IMR-90 (cell line): ENCODE measurements at regions not wholly inside any gene's neighbourhood (a gene's known extent, or its start where the extent isn't known, plus 50 kb on each side); places are given as distances from the start of the nearest gene placed in this dataset.

Experiments used
- BHLHE40 ChIP-seq: fragments of 150-350 bp; IDR thresholded peaks from 2 replicates; pipeline ENCODE4 v1.6.1; 2016; ENCODE audit warnings: mild to moderate bottlenecking, low read depth, low read length
- ELK1 ChIP-seq: fragments of 150-350 bp; IDR thresholded peaks from 2 replicates; pipeline ENCODE4 v1.6.1; 2016; ENCODE audit warnings: low read depth, mild to moderate bottlenecking, low read length, moderate library complexity, borderline replicate concordance
- MAZ ChIP-seq: IDR thresholded peaks from 2 replicates; pipeline ENCODE4 v1.6.1; 2012; ENCODE audit warnings: low read depth, mild to moderate bottlenecking, low read length, improper control_type of control experiment, moderate library complexity, borderline replicate concordance
- MXI1 ChIP-seq: IDR thresholded peaks from 2 replicates; pipeline ENCODE4 v1.6.1; 2012; ENCODE audit warnings: low read depth, mild to moderate bottlenecking, low read length, moderate library complexity, borderline replicate concordance
- POLR2A ChIP-seq: IDR thresholded peaks from 2 replicates; pipeline ENCODE4 v1.6.1; 2012; ENCODE audit warnings: mild to moderate bottlenecking, low read depth, low read length
- RAD21 ChIP-seq: IDR thresholded peaks from 2 replicates; pipeline ENCODE4 v1.6.1; 2012; ENCODE audit warnings: low read length, improper control_type of control experiment
- RFX5 ChIP-seq: IDR thresholded peaks from 2 replicates; pipeline ENCODE4 v1.8.0; 2012; ENCODE audit warnings: low read depth, mild to moderate bottlenecking, low read length, moderate library complexity
- SMC3 ChIP-seq: fragments of 150-350 bp; IDR thresholded peaks from 2 replicates; pipeline ENCODE4 v1.6.1; 2016; ENCODE audit warnings: low read depth, mild to moderate bottlenecking, antibody characterized with exemption, low read length, moderate library complexity
- TF ChIP-seq, protein P1 (sequence below): conservative IDR thresholded peaks from 2 replicates; pipeline ENCODE4 v1.5.1; 2012; ENCODE audit warnings: mild to moderate bottlenecking, low read depth, low read length, improper control_type of control experiment

- TF ChIP-seq, protein P1, sequence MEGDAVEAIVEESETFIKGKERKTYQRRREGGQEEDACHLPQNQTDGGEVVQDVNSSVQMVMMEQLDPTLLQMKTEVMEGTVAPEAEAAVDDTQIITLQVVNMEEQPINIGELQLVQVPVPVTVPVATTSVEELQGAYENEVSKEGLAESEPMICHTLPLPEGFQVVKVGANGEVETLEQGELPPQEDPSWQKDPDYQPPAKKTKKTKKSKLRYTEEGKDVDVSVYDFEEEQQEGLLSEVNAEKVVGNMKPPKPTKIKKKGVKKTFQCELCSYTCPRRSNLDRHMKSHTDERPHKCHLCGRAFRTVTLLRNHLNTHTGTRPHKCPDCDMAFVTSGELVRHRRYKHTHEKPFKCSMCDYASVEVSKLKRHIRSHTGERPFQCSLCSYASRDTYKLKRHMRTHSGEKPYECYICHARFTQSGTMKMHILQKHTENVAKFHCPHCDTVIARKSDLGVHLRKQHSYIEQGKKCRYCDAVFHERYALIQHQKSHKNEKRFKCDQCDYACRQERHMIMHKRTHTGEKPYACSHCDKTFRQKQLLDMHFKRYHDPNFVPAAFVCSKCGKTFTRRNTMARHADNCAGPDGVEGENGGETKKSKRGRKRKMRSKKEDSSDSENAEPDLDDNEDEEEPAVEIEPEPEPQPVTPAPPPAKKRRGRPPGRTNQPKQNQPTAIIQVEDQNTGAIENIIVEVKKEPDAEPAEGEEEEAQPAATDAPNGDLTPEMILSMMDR = no peak
- TF ChIP-seq MXI1 (no peak), RAD21 (no peak), POLR2A (no peak), ELK1 (no peak), BHLHE40 (no peak), RFX5 (no peak), MAZ (no peak), SMC3 (no peak)
These were observed 127.9 kb upstream of the CDK1 start for GRCh38 chr10:60650378-60650800.
